GM19463 (cell line): ENCODE measurements at regions not wholly inside any gene's neighbourhood (a gene's known extent, or its start where the extent isn't known, plus 50 kb on each side); places are given as distances from the start of the nearest gene placed in this dataset.

Experiments
- ATAC-seq: cut with Tn5 transposase; IDR thresholded peaks from one replicate; pipeline ENCODE4 v1.9.1; 2021; ENCODE audit warnings: mild to moderate bottlenecking, moderate library complexity; ENCODE audit not compliant: unreplicated experiment

- no peak for ATAC-seq
Observed at GRCh38 chrX:140848800-140849199, 139.2 kb downstream of the LINC00632 start.

GRCh38 chrX:140860718-140861117 lies 141.7 kb upstream of the SPANXB1 start:
- no peak for ATAC-seq

GRCh38 chrX:140866446-140866845 lies 135.9 kb upstream of the SPANXB1 start:
- ATAC-seq, result no peak

- ATAC-seq, result no peak
Observed at GRCh38 chrX:140912606-140913005, 89.8 kb upstream of the SPANXB1 start.

GRCh38 chrX:140913802-140914501 lies 88.4 kb upstream of the SPANXB1 start:
- no peak for ATAC-seq

GRCh38 chrX:140916872-140917271 lies 85.5 kb upstream of the SPANXB1 start:
- no peak for ATAC-seq

- no peak for ATAC-seq
Observed at GRCh38 chrX:140917354-140918115, 84.9 kb upstream of the SPANXB1 start.

GRCh38 chrX:140918398-140919038 lies 83.9 kb upstream of the SPANXB1 start:
- ATAC-seq, result peak; percentile 86

- no peak for ATAC-seq
Observed at GRCh38 chrX:140920416-140920815, 82.0 kb upstream of the SPANXB1 start.

GRCh38 chrX:140923118-140923517 lies 79.3 kb upstream of the SPANXB1 start:
- ATAC-seq, result no peak

- ATAC-seq, result no peak
Observed at GRCh38 chrX:140928739-140929138, 73.7 kb upstream of the SPANXB1 start.

GRCh38 chrX:140933016-140933415 lies 69.4 kb upstream of the SPANXB1 start:
- ATAC-seq, result no peak

- ATAC-seq, result no peak
Observed at GRCh38 chrX:140933874-140934655, 68.3 kb upstream of the SPANXB1 start.

- ATAC-seq, result no peak
Observed at GRCh38 chrX:140943513-140943912, 58.9 kb upstream of the SPANXB1 start.

- no peak for ATAC-seq
Observed at GRCh38 chrX:140944710-140945109, 57.7 kb upstream of the SPANXB1 start.

- ATAC-seq, result no peak
Observed at GRCh38 chrX:140948827-140949226, 53.6 kb upstream of the SPANXB1 start.

- no peak for ATAC-seq
Observed at GRCh38 chrX:140949233-140949632, 53.2 kb upstream of the SPANXB1 start.
